K562 (cell line): ENCODE measurements at regions not wholly inside any gene's neighbourhood (a gene's known extent, or its start where the extent isn't known, plus 50 kb on each side); places are given as distances from the start of the nearest gene placed in this dataset.

ENCODE experiments used
- ATAC-seq: fragments of 200-7000 bp; cut with Tn5 transposase; 3 replicates; pipeline ENCODE4 v1.9.1; 2020; ENCODE audit warnings: moderate library complexity
- BruUV-seq: library from RNA; stranded (reverse); fragments of 400-500 nt; replicated peaks from 2 replicates; lab custom pipeline; 2021; lab: Mats Ljungman, UMichigan
- CTCF ChIA-PET: fragments of 300-600 bp; formaldehyde crosslinking; extraction: SDS; loops from one replicate; lab custom pipeline; 2021; ENCODE audit warnings: low intra/inter-chr PET ratio; lab: Yijun Ruan, JAX
- POLR2A ChIA-PET: fragments of 300-600, 350-650 bp; sonication (Branson Sonifier 250); formaldehyde crosslinking; extraction: SDS; loops from one replicate; lab custom pipeline; 2021; ENCODE audit warnings: antibody characterized with exemption, inconsistent platforms; lab: Yijun Ruan, JAX
- DNase-seq, 4 experiments: peaks; one replicate each; pipeline versions ENCODE4 v3.0.0 to v3.0.0-alpha.2; 2011 to 2018; ENCODE audit warnings: low spot score in 3 of 4, mixed read lengths in 3 of 4; ENCODE audit errors: extremely low read depth in 1 of 4
- FAIRE-seq: peaks from 2 replicates; lab custom pipeline; 2011; peaks lifted over from hg19 to GRCh38; lab: Jason Lieb, UNC
- H2AFZ ChIP-seq: 2 replicates; pipeline ENCODE4 v1.6.0; 2011; ENCODE audit warnings: low read depth, low read length, control low read depth, inconsistent platforms
- H3K27ac ChIP-seq: fragments of 200-600 bp; 3 replicates; pipeline ENCODE4 v1.8.0; 2011; ENCODE audit warnings: low read depth, mild to moderate bottlenecking, control low read depth, inconsistent platforms, low read length, moderate library complexity, mixed read lengths; ENCODE audit errors: extremely low read depth
- H3K27me3 ChIP-seq, 2 experiments: fragments of 300-600 bp in 1 of 2; 2 replicates in 1 of 2; 3 replicates in 1 of 2; pipeline versions ENCODE4 v1.6.0 to v1.8.0; 2011; ENCODE audit warnings: inconsistent platforms in 2 of 2, low read length in 2 of 2, mild to moderate bottlenecking in 1 of 2, mixed read lengths in 1 of 2, moderate library complexity in 1 of 2; ENCODE audit not compliant: control insufficient read depth in 2 of 2, insufficient read depth in 2 of 2
- H3K36me3 ChIP-seq: fragments of 300-600 bp; 3 replicates; pipeline ENCODE4 v1.8.0; 2011; ENCODE audit warnings: mild to moderate bottlenecking, low read length, inconsistent platforms; ENCODE audit not compliant: control insufficient read depth, insufficient read depth
- H3K4me1 ChIP-seq, 2 experiments: fragments of 200-600 bp in 1 of 2; replicated peaks in 1 of 2; 2 replicates in 1 of 2; 3 replicates in 1 of 2; pipeline versions ENCODE4 v1.5.1 to v1.8.0; 2011; ENCODE audit warnings: inconsistent platforms in 2 of 2, low read length in 2 of 2, mild to moderate bottlenecking in 1 of 2, mixed read lengths in 1 of 2, moderate library complexity in 1 of 2; ENCODE audit not compliant: control insufficient read depth in 2 of 2, insufficient read depth in 2 of 2
- H3K4me2 ChIP-seq: 2 replicates; pipeline ENCODE4 v1.6.1; 2011; ENCODE audit warnings: low read length, control low read depth, inconsistent platforms, mixed read lengths; ENCODE audit not compliant: insufficient read depth
- H3K4me3 ChIP-seq: fragments of 200-600 bp; sonication (generic), shearing (Covaris generic); 2 replicates; pipeline ENCODE4 v1.5.1; 2016; ENCODE audit warnings: control low read depth, inconsistent platforms
- H3K79me2 ChIP-seq: fragments of 200-600 bp; 3 replicates; pipeline ENCODE4 v1.8.0; 2011; ENCODE audit warnings: low read length, inconsistent platforms; ENCODE audit not compliant: control insufficient read depth, insufficient read depth
- H3K9ac ChIP-seq, 2 experiments: 2 replicates each; pipeline versions ENCODE4 v1.6.0 to v1.6.1; 2011; ENCODE audit warnings: low read depth in 2 of 2, low read length in 2 of 2, control low read depth in 1 of 2, inconsistent platforms in 1 of 2, mild to moderate bottlenecking in 1 of 2, mixed read lengths in 1 of 2; ENCODE audit not compliant: insufficient read depth in 1 of 2
- H3K9me1 ChIP-seq: one replicate; pipeline ENCODE4 v1.6.0; 2011; ENCODE audit warnings: inconsistent platforms, mild to moderate bottlenecking, low read length, moderate library complexity; ENCODE audit not compliant: control insufficient read depth, insufficient read depth
- H3K9me3 ChIP-seq: replicated peaks from 2 replicates; pipeline ENCODE4 v1.5.1; 2011; ENCODE audit warnings: low read depth, low read length, inconsistent platforms; ENCODE audit not compliant: control insufficient read depth, insufficient read depth
- H4K20me1 ChIP-seq: replicated peaks from 2 replicates; pipeline ENCODE4 v1.6.1; 2011; ENCODE audit warnings: low read length, inconsistent platforms, mixed read lengths; ENCODE audit not compliant: control insufficient read depth, insufficient read depth
- ADNP ChIP-seq: fragments of 200-800 bp; sonication (Bioruptor generic); IDR thresholded peaks from 2 replicates; pipeline ENCODE4 v1.6.1; 2016; ENCODE audit warnings: missing genetic modification characterization, missing compliant biosample characterization
- AFF1 ChIP-seq, 2 experiments: fragments of 450-650 bp; IDR thresholded peaks; 2 replicates each; pipeline ENCODE4 v1.6.1; 2018; ENCODE audit warnings: mild to moderate bottlenecking in 2 of 2, low read depth in 1 of 2; ENCODE audit not compliant: partially characterized antibody in 2 of 2
- ATF1 ChIP-seq, 2 experiments: fragments of 450-650 bp in 1 of 2; IDR thresholded peaks; 2 replicates each; pipeline ENCODE4 v1.6.1; 2016; ENCODE audit warnings: missing compliant biosample characterization in 1 of 2, missing genetic modification characterization in 1 of 2
- BCL6 ChIP-seq: fragments of 250-450 bp; sonication (Bioruptor Pico); IDR thresholded peaks from 2 replicates; pipeline ENCODE4 v1.4.0; 2020
- CHAMP1 ChIP-seq: fragments of 450-650 bp; IDR thresholded peaks from 2 replicates; pipeline ENCODE4 v1.6.1; 2016; ENCODE audit warnings: mild to moderate bottlenecking
- CTBP1 ChIP-seq: fragments of 450-650 bp; IDR thresholded peaks from 2 replicates; pipeline ENCODE4 v1.6.1; 2016; ENCODE audit warnings: borderline replicate concordance
- DDX20 ChIP-seq: fragments of 450-650 bp; IDR thresholded peaks from 2 replicates; pipeline ENCODE4 v1.6.1; 2016; ENCODE audit warnings: missing genetic modification characterization, low read depth, mild to moderate bottlenecking, missing compliant biosample characterization, moderate library complexity
- PCBP1 ChIP-seq: fragments of 200-400 bp; formaldehyde crosslinking; IDR thresholded peaks from 2 replicates; pipeline ENCODE4 v1.6.1; 2018; ENCODE audit warnings: mild to moderate bottlenecking, low read depth, low read length; ENCODE audit not compliant: poor library complexity, severe bottlenecking
- RBM15 ChIP-seq: fragments of 200-400 bp; formaldehyde crosslinking; IDR thresholded peaks from 2 replicates; pipeline ENCODE4 v1.6.1; 2018; ENCODE audit warnings: mild to moderate bottlenecking, low read length, moderate library complexity; ENCODE audit not compliant: insufficient read depth
- SPI1 ChIP-seq: IDR thresholded peaks from 2 replicates; pipeline ENCODE4 v1.6.1; 2011; ENCODE audit warnings: low read depth, low read length, control low read depth, borderline replicate concordance
- STAT5B ChIP-seq: fragments of 250-450 bp; sonication (Bioruptor Pico); IDR thresholded peaks from 2 replicates; pipeline ENCODE4 v1.8.0; 2021; ENCODE audit warnings: mild to moderate bottlenecking, inconsistent platforms
- TEAD2 ChIP-seq: fragments of 450-650 bp; IDR thresholded peaks from 2 replicates; pipeline ENCODE4 v1.6.1; 2016; ENCODE audit warnings: missing genetic modification characterization, control low read depth, missing compliant biosample characterization
- ZNF384 ChIP-seq: IDR thresholded peaks from 2 replicates; pipeline ENCODE4 v1.6.1; 2012; ENCODE audit warnings: low read depth, low read length, improper control_type of control experiment
- ZNF395 ChIP-seq: fragments of 200-800 bp; sonication (Bioruptor generic); IDR thresholded peaks from 2 replicates; pipeline ENCODE4 v1.6.1; 2017; ENCODE audit warnings: missing genetic modification characterization, missing compliant biosample characterization
- ZNF431 ChIP-seq: sonication (generic); formaldehyde crosslinking; IDR thresholded peaks from 2 replicates; pipeline ENCODE4 v1.8.0; 2022; ENCODE audit warnings: mild to moderate bottlenecking, missing genetic modification reagents
- ZNF668 ChIP-seq: fragments of 250-450 bp; sonication (Bioruptor Pico); IDR thresholded peaks from 2 replicates; pipeline ENCODE4 v1.8.0; 2022; ENCODE audit warnings: mild to moderate bottlenecking, inconsistent platforms
- WGBS: fragments of 100-300 bp; shearing (Covaris generic); methylation state at CpG from one replicate; pipeline ENCODE4 v1.1.6; 2016; ENCODE audit warnings: low coverage, mixed read lengths; ENCODE audit not compliant: insufficient coverage; ENCODE audit errors: missing lambda C conversion rate; 5-methylcytosine and 5-hydroxymethylcytosine counted together
- in situ Hi-C: fragments of 300-500 bp; cut with MboI; formaldehyde crosslinking; loops from 4 replicates; pipeline ENCODE4 v1.15.0; 2018; ENCODE audit warnings: inconsistent platforms, mixed read lengths
- intact Hi-C: fragments of 100-400 bp; cut with micrococcal nuclease; formaldehyde crosslinking; loops from 2 replicates; pipeline ENCODE4 v1.14.2; 2022

GRCh38 chr19:30673336-30673735 lies 301.2 kb downstream of the ZNF536 start (continued):
- TF ChIP-seq ZNF395 (CRISPR knock-in tag): no peak
- TF ChIP-seq SPI1: no peak
- TF ChIP-seq CTBP1: no peak
- TF ChIP-seq ADNP (tag): no peak
- TF ChIP-seq ZNF384: no peak
- no peak for TF ChIP-seq TEAD2 (tag)
- TF ChIP-seq ZNF431 (CRISPR knock-in tag): no peak
- no peak for TF ChIP-seq RBM15
- no peak for TF ChIP-seq ATF1 (CRISPR knock-in tag; IDR thresholded peaks at IDR 0.05)
- TF ChIP-seq ATF1 (tag; IDR thresholded peaks at IDR 0.05): no peak
- no peak for TF ChIP-seq DDX20
- no peak for TF ChIP-seq ZNF668 (CRISPR knock-in tag)

- no peak overlapping the region for H3K27ac ChIP-seq
- BruUV-seq: no TSS peak
- DNase-seq (no peak), FAIRE-seq (no peak), ATAC-seq (no peak)
- H3K36me3 ChIP-seq: no peaks in the 10 kb centered on the region
- H3K4me1 ChIP-seq: peaks cover 0 to 5% of the 10 kb centered on the region in 2 experiments; a peak in 1 of 5 replicates
- H3K27me3 ChIP-seq: peaks cover 5 to 40% of the 10 kb centered on the region in 2 experiments; a peak in 4 of 5 replicates
- intact Hi-C loops: no loop called here
- no peaks in the 10 kb centered on the region for H3K79me2 ChIP-seq
- ChIA-PET POLR2A (no interaction called here), CTCF (no interaction called here)
- WGBS: 0% methylated on average over 5 of the region's 5 CpGs
- H3K9me1 ChIP-seq: no peaks in the 10 kb centered on the region
- H4K20me1 ChIP-seq: peaks cover 16% of the 10 kb centered on the region; the same call in 1 of the 2 replicates
- H3K4me3 ChIP-seq: no peak overlapping the region
- no peak overlapping the region for H3K9ac ChIP-seq
- H2AFZ ChIP-seq: no peak overlapping the region
- in situ Hi-C loops: no loop called here
- no peaks in the 10 kb centered on the region for H3K9me3 ChIP-seq
- no peak overlapping the region for H3K4me2 ChIP-seq
- TF ChIP-seq CHAMP1: no peak
- no peak for TF ChIP-seq BCL6
- TF ChIP-seq PCBP1: no peak
- no peak for TF ChIP-seq STAT5B
- TF ChIP-seq AFF1 (IDR thresholded peaks at IDR 0.05; ENCODE audit: low read depth in 1 of 2, partially characterized antibody in 2 of 2): no peak
These were observed 300.7 kb downstream of the ZNF536 start for GRCh38 chr19:30672926-30673325.
